ENCODE measurements at regions not wholly inside any gene's neighbourhood (a gene's known extent, or its start where the extent isn't known, plus 50 kb on each side); places are given as distances from the start of the nearest gene placed in this dataset.

DNA sequence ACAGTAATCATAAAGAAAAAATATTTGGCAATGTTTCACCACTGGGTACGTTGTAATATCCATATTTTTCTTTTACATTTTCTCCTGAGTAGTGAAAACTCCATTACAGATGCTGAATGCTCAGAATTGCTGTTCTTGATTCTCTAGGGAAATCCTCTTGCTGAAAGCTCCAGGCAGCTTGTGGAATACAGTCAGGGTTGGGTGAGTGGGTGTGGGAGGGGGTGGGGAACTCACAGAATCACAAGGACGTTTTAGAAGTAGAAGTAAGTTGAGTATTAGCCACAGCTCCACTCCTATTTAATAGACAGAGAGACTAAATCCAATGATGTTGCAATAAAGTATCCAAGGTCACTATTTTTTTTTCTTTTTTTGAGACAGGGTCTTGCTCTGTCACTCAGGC is 1270.9 kb downstream of the TYW1 start:
- Mint-ChIP-seq H3K9me3 (peaks cover 17% of the 10 kb centered on the region), H3K27me3 (no peaks in the 10 kb centered on the region), H3K4me1 (no peaks in the 10 kb centered on the region), H3K36me3 (no peaks in the 10 kb centered on the region), H3K27ac (no peak overlapping the region), H3K4me3 (no peak overlapping the region)

DNA sequence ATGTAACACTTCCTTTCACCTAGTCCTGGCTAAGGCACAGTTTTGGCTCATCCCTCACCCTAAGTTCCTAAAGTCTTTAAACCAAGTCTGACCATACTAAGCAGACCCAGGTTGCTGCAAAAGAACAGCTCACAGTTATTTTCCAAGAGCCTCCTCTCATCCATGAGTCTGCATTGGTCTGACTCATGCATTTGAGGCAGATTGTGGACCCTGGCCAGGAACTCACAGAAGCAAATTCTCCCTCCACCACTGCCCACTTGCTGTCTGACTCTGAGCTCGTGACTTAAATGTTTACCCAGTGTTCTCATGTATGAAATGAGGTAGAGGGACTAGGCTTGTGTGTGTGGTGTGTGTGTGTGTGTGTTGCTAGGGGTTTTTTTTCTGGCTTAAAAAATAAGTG is 1272.8 kb downstream of the TYW1 start:
- Mint-ChIP-seq H3K9me3 (peaks cover 6% of the 10 kb centered on the region), H3K36me3 (no peaks in the 10 kb centered on the region), H3K4me1 (no peaks in the 10 kb centered on the region), H3K27me3 (no peaks in the 10 kb centered on the region), H3K4me3 (no peak overlapping the region), H3K27ac (no peak overlapping the region)

DNA sequence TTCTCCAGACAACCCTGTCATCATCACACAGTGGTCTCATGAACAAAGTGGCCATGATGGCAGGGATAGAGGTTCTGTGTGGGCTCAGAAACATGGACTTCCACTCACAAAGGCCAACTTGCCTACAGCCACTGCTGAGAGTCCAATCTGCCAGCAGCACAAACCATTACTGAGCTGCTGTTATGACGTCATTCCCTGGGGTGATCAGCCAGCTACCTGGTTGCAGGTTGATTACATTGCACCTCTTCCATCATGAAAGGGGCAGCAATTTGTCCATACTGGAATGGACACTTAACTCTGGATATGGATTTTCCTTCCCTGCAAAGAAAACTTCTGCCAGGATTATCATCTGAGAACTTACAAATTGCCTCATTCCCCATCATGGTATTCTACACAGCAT is 1275.9 kb downstream of the TYW1 start:
- H3K4me1 Mint-ChIP-seq = no peaks in the 10 kb centered on the region

DNA sequence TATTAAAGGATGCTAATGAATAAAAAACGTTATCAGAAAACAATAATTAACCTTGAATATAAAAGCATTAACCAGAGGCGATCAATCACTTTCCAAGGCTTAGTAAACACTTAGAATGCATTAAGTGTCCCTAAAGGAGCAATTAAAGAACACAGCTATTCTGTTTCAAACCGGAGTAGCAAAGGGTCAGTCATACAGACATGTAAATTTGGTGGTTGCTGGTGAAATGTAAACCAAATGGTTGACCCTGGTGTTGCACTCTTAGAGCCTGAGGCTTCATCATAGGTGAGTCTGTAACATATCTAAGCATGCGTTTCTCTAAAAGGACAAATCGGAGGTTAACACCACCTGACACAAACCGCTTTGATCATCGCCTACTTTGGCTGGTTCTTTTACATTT is 1280.1 kb downstream of the TYW1 start:
- Mint-ChIP-seq H3K9me3 (peaks cover 5% of the 10 kb centered on the region), H3K4me3 (no peak overlapping the region), H3K27me3 (no peaks in the 10 kb centered on the region), H3K36me3 (no peaks in the 10 kb centered on the region), H3K27ac (no peak overlapping the region), H3K4me1 (no peaks in the 10 kb centered on the region)

More for the DNA sequence above, 1275.9 kb downstream of the TYW1 start:
- H3K27ac Mint-ChIP-seq = no peak overlapping the region
- H3K27me3 Mint-ChIP-seq = no peaks in the 10 kb centered on the region
- no peaks in the 10 kb centered on the region for H3K36me3 Mint-ChIP-seq
- H3K9me3 Mint-ChIP-seq = peaks cover 5% of the 10 kb centered on the region
- no peak overlapping the region for H3K4me3 Mint-ChIP-seq

- peaks cover 31% of the 10 kb centered on the region for H3K9me3 Mint-ChIP-seq
- no peaks in the 10 kb centered on the region for H3K36me3 Mint-ChIP-seq
- H3K27ac Mint-ChIP-seq = no peak overlapping the region
- no peak overlapping the region for H3K4me3 Mint-ChIP-seq
- no peaks in the 10 kb centered on the region for H3K4me1 Mint-ChIP-seq
- no peaks in the 10 kb centered on the region for H3K27me3 Mint-ChIP-seq
These were observed 1283.3 kb downstream of the TYW1 start for GRCh38 chr7:68279827-68280400.

GRCh38 chr7:68280931-68281330 is 1284.3 kb downstream of the TYW1 start:
- peaks cover 38% of the 10 kb centered on the region for H3K9me3 Mint-ChIP-seq
- no peaks in the 10 kb centered on the region for H3K36me3 Mint-ChIP-seq
- H3K4me3 Mint-ChIP-seq = no peak overlapping the region
- H3K4me1 Mint-ChIP-seq = no peaks in the 10 kb centered on the region
- no peak overlapping the region for H3K27ac Mint-ChIP-seq
- H3K27me3 Mint-ChIP-seq = no peaks in the 10 kb centered on the region

DNA sequence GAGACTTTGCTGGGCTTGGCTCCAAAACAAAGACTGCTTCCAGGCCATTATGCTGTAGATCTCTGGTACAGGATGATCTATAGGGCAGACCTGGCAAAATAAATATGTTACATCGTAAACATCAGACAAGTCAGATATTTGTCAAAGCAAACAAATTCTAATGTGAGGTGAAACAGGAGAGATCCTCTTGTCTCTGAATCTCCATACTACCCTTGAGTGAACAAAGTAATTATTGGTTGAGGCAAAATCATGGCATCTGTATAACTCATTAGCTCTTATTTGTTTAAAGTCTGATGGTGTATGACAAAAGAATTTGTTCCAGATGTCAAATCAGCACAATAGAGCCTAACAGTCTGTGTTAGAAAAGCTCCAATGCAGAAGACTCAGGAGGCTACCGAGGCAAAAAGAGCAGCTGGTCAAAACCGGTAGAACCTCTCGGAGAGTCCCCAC is 1291.5 kb downstream of the TYW1 start:
- peaks cover 50% of the 10 kb centered on the region for H3K9me3 Mint-ChIP-seq
- no peak overlapping the region for H3K27ac Mint-ChIP-seq
- no peaks in the 10 kb centered on the region for H3K27me3 Mint-ChIP-seq
- no peaks in the 10 kb centered on the region for H3K4me1 Mint-ChIP-seq
- no peaks in the 10 kb centered on the region for H3K36me3 Mint-ChIP-seq
- no peak overlapping the region for H3K4me3 Mint-ChIP-seq

GRCh38 chr7:68291710-68292109 is 1295.1 kb downstream of the TYW1 start:
- no peak overlapping the region for H3K27ac Mint-ChIP-seq
- no peaks in the 10 kb centered on the region for H3K27me3 Mint-ChIP-seq
- no peaks in the 10 kb centered on the region for H3K36me3 Mint-ChIP-seq
- H3K4me1 Mint-ChIP-seq = no peaks in the 10 kb centered on the region
- no peak overlapping the region for H3K4me3 Mint-ChIP-seq
- peaks cover 25% of the 10 kb centered on the region for H3K9me3 Mint-ChIP-seq

DNA sequence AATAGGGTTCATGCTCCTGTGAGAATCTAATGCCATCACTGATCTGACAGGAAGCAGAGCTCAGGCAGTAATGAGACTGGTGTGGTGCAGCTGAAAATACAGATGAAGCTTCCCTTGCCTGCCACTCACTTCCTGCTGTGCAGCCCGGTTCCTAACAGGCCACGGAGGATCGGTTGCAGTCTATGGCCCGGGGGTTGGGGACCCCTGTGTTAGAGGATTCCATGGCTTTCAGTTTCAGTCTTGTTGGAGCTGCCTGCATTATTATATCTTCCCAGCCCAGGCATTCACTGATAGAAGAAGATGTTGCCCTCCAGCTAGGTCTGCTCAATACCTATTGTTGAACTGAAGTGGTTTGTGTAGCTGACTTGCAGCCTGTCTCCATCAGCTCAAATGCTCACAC is 1298.8 kb downstream of the TYW1 start:
- Mint-ChIP-seq H3K9me3 (peaks cover 19% of the 10 kb centered on the region), H3K4me3 (no peak overlapping the region), H3K36me3 (no peaks in the 10 kb centered on the region), H3K27ac (no peak overlapping the region), H3K4me1 (no peaks in the 10 kb centered on the region), H3K27me3 (no peaks in the 10 kb centered on the region)

DNA sequence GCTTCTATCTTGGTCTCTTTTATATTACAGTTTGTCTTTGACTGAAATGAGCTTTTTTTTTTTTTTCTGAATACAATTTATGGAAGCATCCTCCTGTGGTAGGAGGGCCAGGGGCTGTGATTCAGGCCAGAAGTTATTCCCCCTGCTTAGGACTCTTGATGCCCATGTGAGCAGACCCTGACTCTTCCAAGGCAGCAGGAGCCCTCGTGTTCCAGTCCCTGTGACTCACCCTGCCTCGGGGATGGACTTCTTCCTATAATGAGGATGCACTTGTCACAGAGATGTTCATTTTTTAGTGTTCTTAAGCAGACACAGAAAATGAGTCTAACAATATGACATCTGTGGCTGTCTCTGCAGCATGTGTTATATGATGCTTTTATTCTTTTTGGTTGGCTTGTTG is 1293.7 kb upstream of the AUTS2 start:
- no peaks in the 10 kb centered on the region for H3K27me3 Mint-ChIP-seq
- no peaks in the 10 kb centered on the region for H3K36me3 Mint-ChIP-seq
- peaks cover 10% of the 10 kb centered on the region for H3K9me3 Mint-ChIP-seq
- no peak overlapping the region for H3K4me3 Mint-ChIP-seq
- H3K4me1 Mint-ChIP-seq = no peaks in the 10 kb centered on the region
- no peak overlapping the region for H3K27ac Mint-ChIP-seq

DNA sequence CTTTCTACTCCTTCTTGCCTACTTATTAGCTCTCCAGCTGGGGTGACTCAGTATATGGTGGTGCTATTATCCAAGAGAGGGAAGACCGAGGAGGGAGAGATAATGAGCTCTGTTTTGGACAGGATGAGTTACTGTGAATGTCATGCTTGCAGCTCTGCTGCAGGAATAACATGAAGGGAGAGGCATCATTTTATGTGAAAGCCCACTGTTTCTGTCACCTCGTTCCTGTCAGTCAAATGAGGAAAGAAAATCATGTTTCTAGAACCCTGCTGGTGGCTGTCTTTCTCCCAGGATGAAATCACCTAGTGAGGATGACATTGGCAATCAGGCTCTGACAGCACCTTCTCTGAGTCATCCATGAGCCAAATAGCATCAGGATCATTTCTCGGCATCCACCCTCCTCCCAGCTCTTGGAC is 1291.6 kb upstream of the AUTS2 start:
- Mint-ChIP-seq H3K27ac (no peak overlapping the region), H3K27me3 (no peaks in the 10 kb centered on the region), H3K4me1 (no peaks in the 10 kb centered on the region), H3K36me3 (no peaks in the 10 kb centered on the region), H3K4me3 (no peak overlapping the region), H3K9me3 (peaks cover 10% of the 10 kb centered on the region)

DNA sequence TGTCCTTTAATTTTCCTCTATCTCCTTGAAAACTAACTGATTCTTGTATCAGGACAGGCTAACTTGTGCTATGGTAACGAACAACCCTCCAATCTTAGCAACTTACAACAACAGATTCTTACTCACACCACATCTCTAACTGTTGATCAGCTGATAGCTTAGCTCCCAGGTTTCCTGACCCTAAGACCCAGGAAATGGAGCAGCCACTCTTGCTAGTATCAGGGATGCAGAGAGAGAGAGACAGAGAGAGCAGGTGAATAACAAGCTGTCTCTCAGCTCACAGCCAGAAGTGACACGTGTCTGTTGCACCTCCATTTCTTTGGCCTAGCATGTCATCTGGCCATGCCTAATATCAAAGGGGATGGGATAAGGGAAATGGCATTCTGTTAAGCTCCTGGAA is 1289.0 kb upstream of the AUTS2 start:
- Mint-ChIP-seq H3K9me3 (peaks cover 7% of the 10 kb centered on the region), H3K27ac (no peak overlapping the region), H3K27me3 (no peaks in the 10 kb centered on the region), H3K36me3 (no peaks in the 10 kb centered on the region), H3K4me1 (no peaks in the 10 kb centered on the region), H3K4me3 (no peak overlapping the region)

- H3K4me3 Mint-ChIP-seq = no peak overlapping the region
- no peaks in the 10 kb centered on the region for H3K4me1 Mint-ChIP-seq
- H3K36me3 Mint-ChIP-seq = no peaks in the 10 kb centered on the region
- no peaks in the 10 kb centered on the region for H3K27me3 Mint-ChIP-seq
- H3K9me3 Mint-ChIP-seq = peaks cover 5% of the 10 kb centered on the region
- H3K27ac Mint-ChIP-seq = no peak overlapping the region
These were observed 1288.5 kb upstream of the AUTS2 start for GRCh38 chr7:68309806-68310205.

GRCh38 chr7:68311958-68312357 is 1286.3 kb upstream of the AUTS2 start:
- H3K4me1 Mint-ChIP-seq = no peaks in the 10 kb centered on the region
- H3K9me3 Mint-ChIP-seq = peaks cover 5% of the 10 kb centered on the region
- no peak overlapping the region for H3K4me3 Mint-ChIP-seq

DNA sequence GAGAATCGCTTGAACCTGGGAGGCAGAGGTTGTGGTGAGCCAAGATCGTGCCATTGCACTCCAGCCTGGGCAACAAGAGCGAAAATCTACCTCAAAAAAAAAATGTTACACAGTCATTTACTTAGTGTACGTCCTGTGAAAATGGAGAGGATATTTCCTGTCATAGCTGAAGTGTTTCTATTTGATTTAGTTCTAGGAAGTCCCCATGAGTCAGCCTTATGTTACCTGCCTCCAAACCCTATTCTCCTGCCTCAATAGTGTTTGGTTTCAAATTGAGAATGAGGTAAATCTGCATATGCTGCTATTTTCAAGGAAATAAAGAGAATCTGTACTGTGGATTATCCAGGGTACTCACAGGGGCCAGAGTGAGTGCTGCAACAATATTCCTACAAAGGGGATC is 1284.5 kb upstream of the AUTS2 start:
- no peaks in the 10 kb centered on the region for H3K36me3 Mint-ChIP-seq
- no peaks in the 10 kb centered on the region for H3K27me3 Mint-ChIP-seq
- no peak overlapping the region for H3K27ac Mint-ChIP-seq
- H3K4me1 Mint-ChIP-seq = no peaks in the 10 kb centered on the region
- no peak overlapping the region for H3K4me3 Mint-ChIP-seq
- H3K9me3 Mint-ChIP-seq = peaks cover 2% of the 10 kb centered on the region

More at GRCh38 chr7:68311958-68312357, 1286.3 kb upstream of the AUTS2 start:
- Mint-ChIP-seq H3K27me3 (no peaks in the 10 kb centered on the region), H3K27ac (no peak overlapping the region), H3K36me3 (no peaks in the 10 kb centered on the region)

DNA sequence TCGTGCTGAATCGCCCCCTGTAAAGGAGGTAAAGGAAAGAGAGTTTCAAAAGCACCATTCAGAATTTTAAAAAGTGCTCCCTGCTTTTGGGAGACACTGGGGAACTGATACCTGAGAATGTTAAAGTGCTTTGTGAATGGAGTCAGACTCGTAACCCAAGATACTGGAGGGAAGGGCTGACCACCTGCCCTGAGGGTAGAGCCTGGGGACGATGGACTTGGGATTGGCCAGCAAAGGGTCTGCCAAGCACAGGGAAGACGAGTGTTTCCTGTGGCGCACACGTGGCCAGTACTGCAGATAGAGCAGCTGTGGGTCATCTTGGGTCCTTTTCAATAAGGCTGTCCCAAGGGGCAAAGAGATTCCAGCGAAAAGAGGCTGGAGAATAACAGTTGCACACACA is 1284.1 kb upstream of the AUTS2 start:
- H3K4me1 Mint-ChIP-seq = no peaks in the 10 kb centered on the region
- H3K36me3 Mint-ChIP-seq = no peaks in the 10 kb centered on the region
- H3K27me3 Mint-ChIP-seq = no peaks in the 10 kb centered on the region
- H3K27ac Mint-ChIP-seq = no peak overlapping the region
- peaks cover 6% of the 10 kb centered on the region for H3K9me3 Mint-ChIP-seq
- no peak overlapping the region for H3K4me3 Mint-ChIP-seq

DNA sequence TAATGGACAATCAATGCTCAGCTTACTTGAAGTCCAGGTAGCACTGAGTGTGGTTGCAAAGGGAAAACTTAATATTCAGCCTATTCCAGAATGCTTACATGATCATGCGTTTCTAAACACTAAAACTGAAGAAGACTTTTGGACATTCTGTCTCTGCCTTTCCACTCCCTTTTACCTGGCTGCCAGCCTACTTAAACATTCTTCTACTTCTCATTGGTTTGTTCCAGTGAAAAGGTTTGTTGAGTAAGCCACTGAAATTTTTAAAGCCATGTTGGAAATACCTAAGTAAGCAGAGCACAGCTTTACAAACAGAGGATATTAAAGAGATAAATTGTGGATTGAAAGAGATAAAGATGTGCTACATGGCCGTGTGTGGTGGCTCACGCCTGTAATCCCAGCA is 1280.8 kb upstream of the AUTS2 start:
- H3K4me3 Mint-ChIP-seq = no peak overlapping the region
- H3K27ac Mint-ChIP-seq = no peak overlapping the region
- no peaks in the 10 kb centered on the region for H3K4me1 Mint-ChIP-seq
- H3K27me3 Mint-ChIP-seq = no peaks in the 10 kb centered on the region
- no peaks in the 10 kb centered on the region for H3K36me3 Mint-ChIP-seq
- peaks cover 7% of the 10 kb centered on the region for H3K9me3 Mint-ChIP-seq
